AG09309 (cell line): ENCODE measurements at regions not wholly inside any gene's neighbourhood (a gene's known extent, or its start where the extent isn't known, plus 50 kb on each side); places are given as distances from the start of the nearest gene placed in this dataset.

ENCODE experiments used
- DNase-seq: peaks from one replicate; pipeline ENCODE4 v3.0.0-alpha.2; 2010; ENCODE audit warnings: low read depth
- H3K4me3 ChIP-seq: 2 replicates; pipeline ENCODE4 v1.5.1; 2011; ENCODE audit warnings: mild to moderate bottlenecking, low read depth, low read length, moderate library complexity; ENCODE audit not compliant: control insufficient read depth
- CTCF ChIP-seq: IDR thresholded peaks from 2 replicates; pipeline ENCODE4 v1.5.1; 2011; ENCODE audit warnings: mild to moderate bottlenecking, low read depth, low read length, inconsistent platforms; ENCODE audit not compliant: insufficient read depth, control insufficient read depth; ENCODE audit errors: missing control alignments

- no peak overlapping the region for H3K4me3 ChIP-seq
- DNase-seq: no peak
- TF ChIP-seq CTCF: no peak
These were observed 65.2 kb upstream of the EMX2 start for GRCh38 chr10:117477211-117477947.

- TF ChIP-seq CTCF: no peak
- no peak for DNase-seq
- no peak overlapping the region for H3K4me3 ChIP-seq
These were observed 65.8 kb upstream of the EMX2 start for GRCh38 chr10:117476716-117477115.

GRCh38 chr10:117476281-117476680 is 66.3 kb upstream of the EMX2 start:
- DNase-seq: no peak
- TF ChIP-seq CTCF: no peak
- no peak overlapping the region for H3K4me3 ChIP-seq

- no peak for DNase-seq
- TF ChIP-seq CTCF: no peak
- no peak overlapping the region for H3K4me3 ChIP-seq
These were observed 69.7 kb upstream of the EMX2 start for GRCh38 chr10:117472872-117473271.

- H3K4me3 ChIP-seq: no peak overlapping the region
- no peak for TF ChIP-seq CTCF
- no peak for DNase-seq
These were observed 71.1 kb upstream of the EMX2 start for GRCh38 chr10:117471344-117471874.

GRCh38 chr10:117470733-117471132 is 71.8 kb upstream of the EMX2 start:
- no peak overlapping the region for H3K4me3 ChIP-seq
- TF ChIP-seq CTCF: no peak
- DNase-seq: no peak
